ENCODE measurements at regions not wholly inside any gene's neighbourhood (a gene's known extent, or its start where the extent isn't known, plus 50 kb on each side); places are given as distances from the start of the nearest gene placed in this dataset.

GRCh38 chr17:13182450-13182849 lies 164.6 kb upstream of the ELAC2 start:
- H3K4me3 ChIP-seq (ENCODE audit: low read depth, low read length) = no peak overlapping the region
- no peak for DNase-seq (ENCODE audit: low read depth)
- TF ChIP-seq CTCF (IDR thresholded peaks at IDR 0.05; ENCODE audit: insufficient read depth, low read length) = no peak

GRCh38 chr17:13181683-13182082 lies 163.9 kb upstream of the ELAC2 start:
- TF ChIP-seq CTCF (IDR thresholded peaks at IDR 0.05; ENCODE audit: insufficient read depth, low read length) = no peak
- H3K4me3 ChIP-seq (ENCODE audit: low read depth, low read length) = no peak overlapping the region
- no peak for DNase-seq (ENCODE audit: low read depth)

GRCh38 chr17:13176436-13176835 lies 158.6 kb upstream of the ELAC2 start:
- TF ChIP-seq CTCF (IDR thresholded peaks at IDR 0.05; ENCODE audit: insufficient read depth, low read length) = no peak
- no peak overlapping the region for H3K4me3 ChIP-seq (ENCODE audit: low read depth, low read length)
- no peak for DNase-seq (ENCODE audit: low read depth)

- no peak for DNase-seq (ENCODE audit: low read depth)
- no peak overlapping the region for H3K4me3 ChIP-seq (ENCODE audit: low read depth, low read length)
- no peak for TF ChIP-seq CTCF (IDR thresholded peaks at IDR 0.05; ENCODE audit: insufficient read depth, low read length)
Measured at GRCh38 chr17:13171790-13172189, 154.0 kb upstream of the ELAC2 start.

- H3K4me3 ChIP-seq (ENCODE audit: low read depth, low read length) = no peak overlapping the region
- TF ChIP-seq CTCF (IDR thresholded peaks at IDR 0.05; ENCODE audit: insufficient read depth, low read length) = no peak
- DNase-seq (ENCODE audit: low read depth) = no peak
Measured at GRCh38 chr17:13162361-13162760, 144.5 kb upstream of the ELAC2 start.

GRCh38 chr17:13160790-13161189 lies 143.0 kb upstream of the ELAC2 start:
- no peak overlapping the region for H3K4me3 ChIP-seq (ENCODE audit: low read depth, low read length)
- no peak for DNase-seq (ENCODE audit: low read depth)
- TF ChIP-seq CTCF (IDR thresholded peaks at IDR 0.05; ENCODE audit: insufficient read depth, low read length) = no peak

GRCh38 chr17:13160296-13160695 lies 142.5 kb upstream of the ELAC2 start:
- DNase-seq (ENCODE audit: low read depth) = no peak
- H3K4me3 ChIP-seq (ENCODE audit: low read depth, low read length) = no peak overlapping the region
- no peak for TF ChIP-seq CTCF (IDR thresholded peaks at IDR 0.05; ENCODE audit: insufficient read depth, low read length)
